Epithelial cell of proximal tubule (primary cell): ENCODE measurements at regions not wholly inside any gene's neighbourhood (a gene's known extent, or its start where the extent isn't known, plus 50 kb on each side); places are given as distances from the start of the nearest gene placed in this dataset.

Experiments used
- DNase-seq: peaks from one replicate; pipeline ENCODE4 v3.0.0-alpha.2; 2011; ENCODE audit warnings: low read depth
- H3K4me3 ChIP-seq: 2 replicates; pipeline ENCODE4 v1.5.1; 2011; ENCODE audit warnings: low read depth, mild to moderate bottlenecking, low read length
- CTCF ChIP-seq: conservative IDR thresholded peaks from 2 replicates; pipeline ENCODE4 v1.5.1; 2012; ENCODE audit warnings: low read depth, mild to moderate bottlenecking, low read length

GRCh38 chr11:70942593-70942992 is 309.8 kb downstream of the SHANK2 start:
- no peak for DNase-seq
- TF ChIP-seq CTCF, result peak; percentile 61
- no peak overlapping the region for H3K4me3 ChIP-seq

DNA sequence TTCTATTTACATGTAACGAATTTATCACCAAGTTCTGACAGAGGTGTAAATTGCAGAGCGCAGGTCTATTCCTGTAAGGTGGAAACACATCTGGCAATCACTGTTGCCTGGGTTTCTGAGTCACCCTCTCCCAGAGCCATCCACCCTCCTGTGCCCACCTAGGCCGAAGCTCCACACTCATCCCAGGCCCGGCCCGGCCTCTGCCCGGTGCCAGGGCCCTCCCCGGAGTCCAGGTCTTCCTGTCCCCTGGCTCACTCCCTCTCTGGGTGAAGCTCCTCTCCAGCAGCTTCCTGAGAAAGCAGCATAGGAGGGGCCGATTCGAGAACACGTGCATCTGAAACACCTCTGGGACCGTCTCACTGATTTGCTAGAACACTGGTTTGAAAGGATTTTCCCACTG is 308.2 kb downstream of the SHANK2 start:
- DNase-seq, result no peak
- no peak overlapping the region for H3K4me3 ChIP-seq
- no peak for TF ChIP-seq CTCF

- no peak for DNase-seq
- H3K4me3 ChIP-seq, result no peak overlapping the region
- peak; percentile 36 for TF ChIP-seq CTCF
Measured at GRCh38 chr11:70944636-70945035, 307.7 kb downstream of the SHANK2 start.

GRCh38 chr11:70948398-70948797 is 304.0 kb downstream of the SHANK2 start:
- H3K4me3 ChIP-seq, result no peak overlapping the region
- TF ChIP-seq CTCF, result no peak
- no peak for DNase-seq

DNA sequence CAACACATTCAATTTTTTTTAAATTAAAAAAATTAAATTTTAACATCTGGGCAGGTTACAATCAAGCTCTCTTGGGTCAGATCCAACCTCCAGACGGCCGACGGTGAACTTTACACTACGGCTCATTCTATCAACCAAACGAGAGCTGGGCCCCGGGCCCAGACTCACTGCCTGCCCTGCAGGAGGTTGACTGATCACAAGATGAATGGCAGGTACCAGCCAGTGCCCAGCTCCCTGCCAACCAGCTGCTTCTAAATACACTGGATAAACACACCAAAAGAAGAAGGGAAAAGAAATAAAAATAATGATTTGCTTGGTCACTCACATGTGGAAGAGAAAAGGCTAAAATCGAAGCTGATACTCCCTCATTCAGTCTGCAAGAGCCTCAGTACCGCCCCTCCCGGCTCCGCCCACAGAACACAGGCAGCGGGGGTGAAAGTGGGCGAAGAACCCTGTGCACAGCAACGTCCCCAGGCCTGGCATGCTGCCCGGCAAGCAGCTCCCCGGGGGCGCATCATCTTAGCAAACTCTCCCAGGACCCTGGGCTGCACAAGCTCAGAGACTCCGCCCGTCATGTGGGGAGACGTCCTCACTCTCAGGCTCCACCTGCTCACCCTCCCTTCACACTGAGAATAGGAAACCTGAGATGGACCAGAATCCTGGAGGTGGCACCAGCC is 303.4 kb downstream of the SHANK2 start:
- no peak for TF ChIP-seq CTCF
- H3K4me3 ChIP-seq, result no peak overlapping the region
- no peak for DNase-seq

GRCh38 chr11:70951139-70951804 is 301.1 kb downstream of the SHANK2 start:
- no peak for TF ChIP-seq CTCF
- H3K4me3 ChIP-seq, result no peak overlapping the region
- no peak for DNase-seq

DNA sequence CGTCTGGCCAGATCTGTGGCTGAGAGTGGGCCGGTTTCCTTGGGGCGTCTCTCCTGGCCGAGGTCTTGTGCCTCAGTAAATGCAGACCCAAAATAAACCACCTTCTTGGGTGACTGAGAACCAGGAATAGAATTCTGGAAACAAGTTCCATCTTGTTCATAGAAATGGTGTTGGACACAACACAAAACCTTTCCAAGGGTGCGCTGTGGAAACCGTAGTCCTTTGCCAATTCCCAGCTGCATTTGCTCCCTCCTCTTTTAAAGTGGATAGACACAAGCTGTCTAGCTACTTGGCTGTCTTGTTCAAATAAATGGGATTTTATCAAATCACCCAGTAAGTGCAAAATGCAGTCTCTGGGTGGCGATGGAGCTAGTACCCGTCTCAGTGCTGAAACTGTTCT is 300.2 kb downstream of the SHANK2 start:
- no peak overlapping the region for H3K4me3 ChIP-seq
- no peak for TF ChIP-seq CTCF
- DNase-seq, result no peak
